Loucy (cell line): ENCODE measurements at regions not wholly inside any gene's neighbourhood (a gene's known extent, or its start where the extent isn't known, plus 50 kb on each side); places are given as distances from the start of the nearest gene placed in this dataset.

Source experiments
- H2AFZ ChIP-seq: fragments of 200-600 bp; sonication (generic); 2 replicates; pipeline ENCODE4 v1.6.0; 2016; ENCODE audit warnings: antibody characterized with exemption, mild to moderate bottlenecking, low read length, moderate library complexity
- H3F3A ChIP-seq: fragments of 200-600 bp; 2 replicates; pipeline ENCODE4 v1.6.0; 2016; ENCODE audit warnings: antibody characterized with exemption, low read depth, mild to moderate bottlenecking
- H3K27me3 ChIP-seq: fragments of 200-600 bp; sonication (generic); 2 replicates; pipeline ENCODE4 v1.6.1; 2014; ENCODE audit warnings: low read length, mild to moderate bottlenecking; ENCODE audit not compliant: insufficient read depth, poor library complexity, severe bottlenecking
- H3K36me3 ChIP-seq: fragments of 200-600 bp; sonication (generic); 2 replicates; pipeline ENCODE4 v1.6.1; 2016; ENCODE audit warnings: low read length; ENCODE audit not compliant: insufficient read depth
- H3K4me1 ChIP-seq: fragments of 200-600 bp; sonication (generic); 2 replicates; pipeline ENCODE4 v1.5.1; 2014; ENCODE audit warnings: low read length, mild to moderate bottlenecking; ENCODE audit not compliant: insufficient read depth, poor library complexity, severe bottlenecking
- H3K4me2 ChIP-seq: fragments of 200-600 bp; sonication (generic); 2 replicates; pipeline ENCODE4 v1.6.0; 2014; ENCODE audit warnings: antibody characterized with exemption, low read length, low read depth, mild to moderate bottlenecking; ENCODE audit not compliant: poor library complexity, severe bottlenecking
- H3K4me3 ChIP-seq: fragments of 200-600 bp; sonication (generic); 2 replicates; pipeline ENCODE4 v1.5.1; 2014; ENCODE audit warnings: low read length, mild to moderate bottlenecking, mixed read lengths; ENCODE audit not compliant: poor library complexity, severe bottlenecking
- H3K79me2 ChIP-seq: fragments of 200-600 bp; sonication (generic); 2 replicates; pipeline ENCODE4 v1.6.1; 2014; ENCODE audit warnings: low read length; ENCODE audit not compliant: insufficient read depth
- H3K9ac ChIP-seq: fragments of 200-600 bp; sonication (generic); 2 replicates; pipeline ENCODE4 v1.6.0; 2014; ENCODE audit warnings: mild to moderate bottlenecking, low read depth, low read length, moderate library complexity; ENCODE audit not compliant: poor library complexity, severe bottlenecking
- H3K9me2 ChIP-seq: fragments of 200-600 bp; sonication (generic); replicated peaks from 2 replicates; pipeline ENCODE4 v1.6.1; 2016; ENCODE audit warnings: low read depth, low read length, mixed read lengths
- H3K9me3 ChIP-seq: fragments of 200-600 bp; sonication (generic); 2 replicates; pipeline ENCODE4 v1.6.1; 2014; ENCODE audit warnings: mild to moderate bottlenecking, antibody characterized with exemption, low read length, low read depth; ENCODE audit not compliant: insufficient read depth
- H4K20me1 ChIP-seq: fragments of 200-600 bp; sonication (generic); 2 replicates; pipeline ENCODE4 v1.6.0; 2014; ENCODE audit warnings: antibody characterized with exemption, low read length, mild to moderate bottlenecking; ENCODE audit not compliant: insufficient read depth, poor library complexity, severe bottlenecking
- EZH2phosphoT487 ChIP-seq: fragments of 200-600 bp; IDR thresholded peaks from 2 replicates; pipeline ENCODE4 v1.6.1; 2018; ENCODE audit warnings: antibody characterized with exemption, mild to moderate bottlenecking, moderate library complexity, borderline replicate concordance
- TF ChIP-seq, protein P1 (sequence below): fragments of 200-600 bp; sonication (generic); conservative IDR thresholded peaks from 2 replicates; pipeline ENCODE4 v1.5.1; 2014; ENCODE audit warnings: mild to moderate bottlenecking, antibody characterized with exemption, low read length

DNA sequence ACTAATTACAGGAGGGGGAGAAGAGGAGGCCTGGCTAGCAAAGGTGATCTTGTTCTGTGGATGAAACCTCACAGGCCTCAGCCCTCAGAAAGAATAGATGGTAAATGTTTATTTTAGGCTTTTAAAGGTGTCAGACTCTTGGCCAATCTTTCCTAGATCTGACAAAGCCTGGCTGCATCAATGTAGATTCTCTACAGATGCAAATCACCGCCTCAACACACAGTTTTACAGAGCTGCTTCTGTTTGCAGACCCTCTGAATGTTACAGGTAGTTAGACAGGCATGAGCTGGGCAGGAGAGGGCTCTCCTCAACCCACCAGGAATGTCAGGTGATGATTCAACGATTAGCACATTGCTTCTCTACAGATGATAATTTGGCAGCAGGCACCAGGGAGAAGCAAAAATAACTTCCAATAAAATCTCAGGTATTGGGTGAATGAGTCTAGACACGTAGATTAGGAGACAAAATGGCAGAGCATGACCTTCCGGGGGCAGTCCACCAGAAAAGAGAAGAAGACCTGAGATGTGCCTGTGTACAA, 105.4 kb upstream of the VANGL1 start:
- Histone ChIP-seq H3F3A (no peaks in the 10 kb centered on the region), H3K79me2 (no peaks in the 10 kb centered on the region), H3K9me3 (no peaks in the 10 kb centered on the region; the same call in 1 of the 2 replicates), H3K36me3 (peaks cover 11% of the 10 kb centered on the region; the same call in 1 of the 2 replicates), H3K4me2 (no peak overlapping the region), H3K4me3 (no peak overlapping the region), H2AFZ (no peak overlapping the region), H3K27me3 (no peaks in the 10 kb centered on the region), H4K20me1 (no peaks in the 10 kb centered on the region), H3K9me2 (no peaks in the 10 kb centered on the region), H3K4me1 (peaks cover 19% of the 10 kb centered on the region), H3K9ac (no peak overlapping the region)
- TF ChIP-seq, protein P1, sequence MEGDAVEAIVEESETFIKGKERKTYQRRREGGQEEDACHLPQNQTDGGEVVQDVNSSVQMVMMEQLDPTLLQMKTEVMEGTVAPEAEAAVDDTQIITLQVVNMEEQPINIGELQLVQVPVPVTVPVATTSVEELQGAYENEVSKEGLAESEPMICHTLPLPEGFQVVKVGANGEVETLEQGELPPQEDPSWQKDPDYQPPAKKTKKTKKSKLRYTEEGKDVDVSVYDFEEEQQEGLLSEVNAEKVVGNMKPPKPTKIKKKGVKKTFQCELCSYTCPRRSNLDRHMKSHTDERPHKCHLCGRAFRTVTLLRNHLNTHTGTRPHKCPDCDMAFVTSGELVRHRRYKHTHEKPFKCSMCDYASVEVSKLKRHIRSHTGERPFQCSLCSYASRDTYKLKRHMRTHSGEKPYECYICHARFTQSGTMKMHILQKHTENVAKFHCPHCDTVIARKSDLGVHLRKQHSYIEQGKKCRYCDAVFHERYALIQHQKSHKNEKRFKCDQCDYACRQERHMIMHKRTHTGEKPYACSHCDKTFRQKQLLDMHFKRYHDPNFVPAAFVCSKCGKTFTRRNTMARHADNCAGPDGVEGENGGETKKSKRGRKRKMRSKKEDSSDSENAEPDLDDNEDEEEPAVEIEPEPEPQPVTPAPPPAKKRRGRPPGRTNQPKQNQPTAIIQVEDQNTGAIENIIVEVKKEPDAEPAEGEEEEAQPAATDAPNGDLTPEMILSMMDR: no peak
- TF ChIP-seq EZH2phosphoT487: no peak

DNA sequence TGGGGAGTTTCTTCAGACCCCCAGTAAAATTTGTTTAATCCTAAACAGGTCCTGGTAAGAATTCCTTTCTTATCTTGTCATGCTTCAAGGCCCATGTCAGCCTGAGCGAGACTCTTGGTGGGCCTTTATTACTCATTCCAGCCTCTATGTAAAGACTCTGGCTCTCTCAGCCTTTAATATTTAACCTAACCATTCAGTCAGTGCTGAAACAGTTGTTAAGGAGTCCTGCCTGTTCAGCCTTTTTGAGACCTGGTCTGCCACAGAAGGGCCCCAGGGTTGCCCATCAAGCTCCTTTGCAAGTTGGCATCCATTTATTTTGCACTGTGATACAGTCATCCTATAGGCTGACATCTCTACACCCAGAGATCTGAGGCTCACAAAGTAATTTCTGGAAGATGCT, 107.7 kb upstream of the VANGL1 start:
- Histone ChIP-seq H3K4me3 (no peak overlapping the region), H2AFZ (no peak overlapping the region), H3K4me2 (no peak overlapping the region), H3K4me1 (peaks cover 40% of the 10 kb centered on the region), H3K79me2 (peaks cover under 1% of the 10 kb centered on the region; the same call in 1 of the 2 replicates), H3F3A (no peaks in the 10 kb centered on the region), H3K36me3 (peaks cover 11% of the 10 kb centered on the region; the same call in 1 of the 2 replicates), H3K9me3 (no peaks in the 10 kb centered on the region; the same call in 1 of the 2 replicates), H4K20me1 (no peaks in the 10 kb centered on the region), H3K27me3 (no peaks in the 10 kb centered on the region), H3K9me2 (no peaks in the 10 kb centered on the region), H3K9ac (no peak overlapping the region)
- TF ChIP-seq, protein P1: no peak
- no peak for TF ChIP-seq EZH2phosphoT487

DNA sequence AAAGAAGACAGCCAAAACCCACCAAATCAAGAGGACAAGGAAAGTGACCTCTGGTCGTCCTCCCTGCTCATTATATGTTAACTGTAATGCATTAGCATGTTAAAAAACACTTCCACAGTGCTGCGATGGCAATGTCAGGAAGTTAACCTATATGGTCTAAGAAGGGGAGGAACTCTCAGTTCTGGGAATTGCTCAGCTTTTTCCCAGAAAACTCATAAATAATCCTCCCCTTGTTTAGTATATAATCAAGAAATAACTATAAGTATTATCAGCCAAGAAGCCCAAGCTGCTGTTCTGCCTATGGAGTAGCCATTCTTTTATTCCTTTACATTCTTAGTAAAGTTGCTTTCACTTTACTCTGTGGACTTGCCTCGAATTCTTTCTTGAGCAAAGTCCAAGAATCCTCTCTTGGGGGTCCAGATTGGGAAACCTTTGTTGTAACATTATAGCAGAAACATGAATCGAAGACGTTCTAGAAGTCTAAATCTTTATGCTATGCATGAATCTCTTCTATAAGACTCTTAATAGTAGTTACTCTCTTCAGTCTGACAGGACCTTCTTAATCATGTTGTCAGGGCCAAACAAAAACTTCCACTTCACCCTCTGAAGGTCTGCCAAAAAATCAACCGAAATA, 110.0 kb upstream of the VANGL1 start:
- peaks cover 5% of the 10 kb centered on the region; the same call in 1 of the 2 replicates for H3K79me2 ChIP-seq
- H3K27me3 ChIP-seq: no peaks in the 10 kb centered on the region
- no peaks in the 10 kb centered on the region; the same call in 1 of the 2 replicates for H3K9me3 ChIP-seq
- H3K4me3 ChIP-seq: peak overlapping the region; percentile 40
- no peaks in the 10 kb centered on the region for H3K9me2 ChIP-seq
- peaks cover 11% of the 10 kb centered on the region; the same call in 1 of the 2 replicates for H3K36me3 ChIP-seq
- TF ChIP-seq EZH2phosphoT487: no peak
- TF ChIP-seq, protein P1: no peak
- peak overlapping the region; percentile 74 for H2AFZ ChIP-seq
- H4K20me1 ChIP-seq: no peaks in the 10 kb centered on the region
- peaks cover 54% of the 10 kb centered on the region for H3K4me1 ChIP-seq
- peak overlapping the region; percentile 61 for H3K4me2 ChIP-seq
- no peaks in the 10 kb centered on the region for H3F3A ChIP-seq
- H3K9ac ChIP-seq: peak overlapping the region; percentile 56
